ENCODE measurements at regions not wholly inside any gene's neighbourhood (a gene's known extent, or its start where the extent isn't known, plus 50 kb on each side); places are given as distances from the start of the nearest gene placed in this dataset.

DNA sequence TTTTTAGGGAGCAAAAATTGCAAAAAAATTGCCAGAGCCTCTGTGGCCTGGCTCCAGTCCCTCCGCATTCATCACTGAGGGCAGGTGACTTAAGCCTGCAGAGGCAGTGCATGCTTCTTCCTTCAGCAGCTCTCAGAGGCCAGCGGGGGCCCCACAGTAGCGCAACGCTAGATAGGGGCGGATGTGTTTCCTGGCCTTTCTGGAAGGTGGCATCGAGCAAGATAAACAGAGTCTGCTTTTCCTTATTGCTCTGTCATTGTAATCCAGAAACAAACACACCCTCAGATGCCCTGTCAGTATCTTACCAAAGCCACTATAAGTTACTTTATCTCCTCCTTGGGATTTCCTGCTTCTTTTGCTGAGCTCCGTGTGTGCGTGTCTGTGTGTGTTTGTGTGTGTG is 75.5 kb upstream of the IRX6 start:
- no peak for TF ChIP-seq CTCF (IDR thresholded peaks at IDR 0.05; ENCODE audit: control extremely low read depth, extremely low read depth, low read depth, missing control alignments)
- CTCF ChIA-PET, result interaction anchor here (1.6 kb wide), 1 partner anchor 9 kb away, joined by 9 read pairs; no protein-coding TSS in a partner anchor
- no peak for DNase-seq (ENCODE audit: extremely low spot score)
- POLR2A ChIA-PET, result no interaction called here

DNA sequence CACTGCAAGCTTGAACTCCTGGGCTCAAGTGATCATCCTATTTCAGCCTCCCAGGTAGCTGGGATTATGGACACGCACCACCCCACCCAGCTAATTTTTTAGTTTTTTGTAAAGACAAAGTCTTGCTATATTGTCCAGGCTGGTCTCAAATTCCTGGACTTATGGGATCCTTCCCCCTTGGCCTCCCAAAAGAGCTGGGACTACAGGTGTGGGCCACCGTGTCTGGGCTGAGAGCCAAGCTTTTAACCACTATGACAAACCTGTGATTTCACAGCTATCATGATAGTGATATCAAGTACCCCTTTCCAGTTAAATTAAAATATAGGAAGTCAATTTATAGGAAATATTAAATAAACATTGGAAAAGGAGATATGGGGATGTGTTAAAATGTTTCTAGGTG is 74.6 kb upstream of the IRX6 start:
- TF ChIP-seq CTCF (IDR thresholded peaks at IDR 0.05; ENCODE audit: control extremely low read depth, extremely low read depth, low read depth, missing control alignments), result no peak
- ChIA-PET CTCF (interaction anchor here (0.9 to 1.6 kb wide), 3 partner anchors 8 to 87 kb away, joined by 3 to 9 read pairs (median 3); no protein-coding TSS in a partner anchor), POLR2A (no interaction called here)
- no peak for DNase-seq (ENCODE audit: extremely low spot score)

GRCh38 chr16:55249936-55250335 is 74.1 kb upstream of the IRX6 start:
- CTCF ChIA-PET, result interaction anchor here (1.0 kb wide), 1 partner anchor 13 kb away, joined by 3 read pairs; no protein-coding TSS in a partner anchor
- no peak for TF ChIP-seq CTCF (IDR thresholded peaks at IDR 0.05; ENCODE audit: control extremely low read depth, extremely low read depth, low read depth, missing control alignments)
- DNase-seq (ENCODE audit: extremely low spot score), result no peak
- POLR2A ChIA-PET, result no interaction called here

GRCh38 chr16:55250701-55251100 is 73.3 kb upstream of the IRX6 start:
- no peak for TF ChIP-seq CTCF (IDR thresholded peaks at IDR 0.05; ENCODE audit: control extremely low read depth, extremely low read depth, low read depth, missing control alignments)
- ChIA-PET CTCF (no interaction called here), POLR2A (no interaction called here)
- no peak for DNase-seq (ENCODE audit: extremely low spot score)

DNA sequence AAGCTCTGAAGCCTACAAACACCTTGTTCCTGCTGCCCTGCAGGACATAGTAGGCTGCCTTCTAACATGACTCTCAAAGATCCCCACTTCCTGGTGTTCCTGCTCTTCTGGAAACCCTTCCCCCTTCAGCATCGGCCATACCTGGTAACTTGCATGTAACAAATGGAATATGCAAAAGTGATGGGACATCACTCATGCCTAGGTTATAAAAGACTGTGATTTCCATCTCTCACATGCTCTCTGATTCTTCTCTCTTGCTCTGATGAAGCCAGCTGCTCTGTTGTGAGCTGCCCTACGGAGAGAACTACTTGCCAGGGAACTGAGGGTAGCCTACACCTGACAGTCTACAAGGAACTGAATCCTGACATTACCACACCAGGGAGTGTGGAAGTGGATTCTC is 72.9 kb upstream of the IRX6 start:
- no peak for DNase-seq (ENCODE audit: extremely low spot score)

DNA sequence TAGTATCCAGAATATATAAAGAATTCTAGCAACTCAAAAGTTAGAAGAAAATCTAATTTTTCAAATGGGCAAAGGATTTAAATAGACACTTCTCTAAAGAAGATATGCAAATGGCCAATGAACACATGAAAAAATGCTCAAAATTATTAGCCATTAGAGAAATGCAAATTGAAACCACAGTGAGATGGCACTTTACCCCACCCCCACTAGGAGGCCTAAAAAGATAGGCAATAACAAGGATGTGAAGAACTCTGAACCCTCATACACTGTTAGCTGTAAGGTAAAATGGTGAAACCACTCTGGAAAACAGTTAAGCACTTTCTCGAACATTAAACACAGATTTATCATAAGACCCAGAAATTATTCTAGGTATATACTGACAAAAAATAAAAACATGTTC is 71.4 kb upstream of the IRX6 start:
- no peak for DNase-seq (ENCODE audit: extremely low spot score)
- ChIA-PET POLR2A (no interaction called here), CTCF (no interaction called here)

More for the DNA sequence above, 72.9 kb upstream of the IRX6 start:
- no peak for TF ChIP-seq CTCF (IDR thresholded peaks at IDR 0.05; ENCODE audit: control extremely low read depth, extremely low read depth, low read depth, missing control alignments)
- ChIA-PET POLR2A (no interaction called here), CTCF (no interaction called here)

More for the DNA sequence above, 71.4 kb upstream of the IRX6 start:
- TF ChIP-seq CTCF (IDR thresholded peaks at IDR 0.05; ENCODE audit: control extremely low read depth, extremely low read depth, low read depth, missing control alignments), result no peak
